Neural cell (in vitro differentiated cells): ENCODE measurements at regions not wholly inside any gene's neighbourhood (a gene's known extent, or its start where the extent isn't known, plus 50 kb on each side); places are given as distances from the start of the nearest gene placed in this dataset.

Source experiments
- H2AFZ ChIP-seq: fragments of 200-600, 300-800 bp; sonication (generic), shearing (Covaris generic); 2 replicates; pipeline ENCODE4 v1.6.0; 2014; ENCODE audit warnings: low read depth, mild to moderate bottlenecking, antibody characterized with exemption, low read length, moderate library complexity
- H3F3A ChIP-seq: fragments of 200-600 bp; shearing (Covaris generic); 2 replicates; pipeline ENCODE4 v1.6.1; 2016; ENCODE audit warnings: mild to moderate bottlenecking, moderate library complexity, mixed read lengths, antibody characterized with exemption, low read length; ENCODE audit not compliant: insufficient read depth, poor library complexity, severe bottlenecking
- H3K27ac ChIP-seq: fragments of 200-600, 300-800 bp; sonication (generic), shearing (Covaris generic); 2 replicates; pipeline ENCODE4 v1.5.1; 2014; ENCODE audit warnings: mild to moderate bottlenecking, low read length, moderate library complexity
- H3K27me3 ChIP-seq: fragments of 300-800, 200-600 bp; sonication (generic), shearing (Covaris generic); 2 replicates; pipeline ENCODE4 v1.6.0; 2014; ENCODE audit warnings: mild to moderate bottlenecking, low read depth, low read length, moderate library complexity; ENCODE audit not compliant: insufficient read depth
- H3K36me3 ChIP-seq: fragments of 300-800, 200-600 bp; sonication (generic), shearing (Covaris generic); 2 replicates; pipeline ENCODE4 v1.5.1; 2014; ENCODE audit warnings: mild to moderate bottlenecking, antibody characterized with exemption, low read length, moderate library complexity; ENCODE audit not compliant: insufficient read depth
- H3K4me2 ChIP-seq: fragments of 300-800, 200-600 bp; sonication (generic), shearing (Covaris generic); 2 replicates; pipeline ENCODE4 v1.6.0; 2014; ENCODE audit warnings: mild to moderate bottlenecking, low read length
- H3K4me3 ChIP-seq: fragments of 300-800, 200-600 bp; sonication (generic), shearing (Covaris generic); 2 replicates; pipeline ENCODE4 v1.5.1; 2014; ENCODE audit warnings: mild to moderate bottlenecking, low read length, moderate library complexity
- H3K79me2 ChIP-seq: fragments of 200-600 bp; shearing (Covaris generic); replicated peaks from 2 replicates; pipeline ENCODE4 v1.6.0; 2014; ENCODE audit warnings: mild to moderate bottlenecking, low read length, moderate library complexity; ENCODE audit not compliant: insufficient read depth
- H3K9ac ChIP-seq: fragments of 300-800, 200-600 bp; sonication (generic), shearing (Covaris generic); 2 replicates; pipeline ENCODE4 v1.6.1; 2016; ENCODE audit warnings: mild to moderate bottlenecking, low read length, mixed read lengths
- H3K9me2 ChIP-seq: fragments of 200-600 bp; shearing (Covaris generic); 2 replicates; pipeline ENCODE4 v1.6.1; 2016; ENCODE audit warnings: mild to moderate bottlenecking, low read length, mixed read lengths; ENCODE audit not compliant: insufficient read depth
- H3K9me3 ChIP-seq: fragments of 200-600, 300-800 bp; sonication (generic), shearing (Covaris generic); 2 replicates; pipeline ENCODE4 v1.6.1; 2016; ENCODE audit warnings: mild to moderate bottlenecking, mixed run types, low read length, moderate library complexity, mixed read lengths
- H4K20me1 ChIP-seq: fragments of 200-600 bp; shearing (Covaris generic); 2 replicates; pipeline ENCODE4 v1.6.1; 2016; ENCODE audit warnings: mild to moderate bottlenecking, mixed run types; ENCODE audit not compliant: insufficient read depth
- EP300 ChIP-seq: fragments of 450-650 bp; conservative IDR thresholded peaks from 2 replicates; pipeline ENCODE4 v1.6.1; 2014; ENCODE audit warnings: antibody characterized with exemption, mild to moderate bottlenecking, moderate library complexity; ENCODE audit not compliant: poor library complexity, severe bottlenecking
- EZH2 ChIP-seq: fragments of 200-600, 300-800 bp; shearing (Covaris generic), sonication (generic); IDR thresholded peaks from 2 replicates; pipeline ENCODE4 v1.6.1; 2014; ENCODE audit warnings: antibody characterized with exemption, low read length, borderline replicate concordance, mild to moderate bottlenecking; ENCODE audit not compliant: insufficient read depth, poor library complexity, severe bottlenecking
- MXI1 ChIP-seq: fragments of 450-650 bp; conservative IDR thresholded peaks from 2 replicates; pipeline ENCODE4 v1.6.1; 2014; ENCODE audit warnings: antibody characterized with exemption, mild to moderate bottlenecking; ENCODE audit not compliant: poor library complexity, severe bottlenecking
- POLR2AphosphoS5 ChIP-seq: IDR thresholded peaks from 2 replicates; pipeline ENCODE4 v1.6.1; 2012
- RAD21 ChIP-seq: fragments of 450-650 bp; conservative IDR thresholded peaks from 2 replicates; pipeline ENCODE4 v1.6.1; 2014; ENCODE audit warnings: antibody characterized with exemption, mild to moderate bottlenecking, moderate library complexity
- SMC3 ChIP-seq: fragments of 450-650 bp; conservative IDR thresholded peaks from 2 replicates; pipeline ENCODE4 v1.6.1; 2014; ENCODE audit warnings: antibody characterized with exemption, mild to moderate bottlenecking, moderate library complexity; ENCODE audit not compliant: poor library complexity
- TAF1 ChIP-seq: IDR thresholded peaks from 2 replicates; pipeline ENCODE4 v1.6.1; 2012; ENCODE audit warnings: low read depth
- TF ChIP-seq, protein P1 (sequence below): fragments of 450-650 bp; IDR thresholded peaks from 2 replicates; pipeline ENCODE4 v1.5.1; 2014; ENCODE audit warnings: antibody characterized with exemption, mild to moderate bottlenecking, moderate library complexity; ENCODE audit not compliant: poor library complexity, severe bottlenecking
- TF ChIP-seq, protein P2 (sequence below): IDR thresholded peaks from 2 replicates; pipeline ENCODE4 v1.6.1; 2012; ENCODE audit warnings: borderline replicate concordance

- H3K9me2 ChIP-seq: no peaks in the 10 kb centered on the region
- H3K9me3 ChIP-seq: no peaks in the 10 kb centered on the region
- H3K27me3 ChIP-seq: no peaks in the 10 kb centered on the region
- no peaks in the 10 kb centered on the region for H3K79me2 ChIP-seq
- H4K20me1 ChIP-seq: no peaks in the 10 kb centered on the region
- TF ChIP-seq MXI1: no peak
- TF ChIP-seq EZH2: no peak
- TF ChIP-seq, protein P1, sequence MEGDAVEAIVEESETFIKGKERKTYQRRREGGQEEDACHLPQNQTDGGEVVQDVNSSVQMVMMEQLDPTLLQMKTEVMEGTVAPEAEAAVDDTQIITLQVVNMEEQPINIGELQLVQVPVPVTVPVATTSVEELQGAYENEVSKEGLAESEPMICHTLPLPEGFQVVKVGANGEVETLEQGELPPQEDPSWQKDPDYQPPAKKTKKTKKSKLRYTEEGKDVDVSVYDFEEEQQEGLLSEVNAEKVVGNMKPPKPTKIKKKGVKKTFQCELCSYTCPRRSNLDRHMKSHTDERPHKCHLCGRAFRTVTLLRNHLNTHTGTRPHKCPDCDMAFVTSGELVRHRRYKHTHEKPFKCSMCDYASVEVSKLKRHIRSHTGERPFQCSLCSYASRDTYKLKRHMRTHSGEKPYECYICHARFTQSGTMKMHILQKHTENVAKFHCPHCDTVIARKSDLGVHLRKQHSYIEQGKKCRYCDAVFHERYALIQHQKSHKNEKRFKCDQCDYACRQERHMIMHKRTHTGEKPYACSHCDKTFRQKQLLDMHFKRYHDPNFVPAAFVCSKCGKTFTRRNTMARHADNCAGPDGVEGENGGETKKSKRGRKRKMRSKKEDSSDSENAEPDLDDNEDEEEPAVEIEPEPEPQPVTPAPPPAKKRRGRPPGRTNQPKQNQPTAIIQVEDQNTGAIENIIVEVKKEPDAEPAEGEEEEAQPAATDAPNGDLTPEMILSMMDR: no peak
- no peak for TF ChIP-seq RAD21
- TF ChIP-seq SMC3: no peak
- TF ChIP-seq, protein P2, sequence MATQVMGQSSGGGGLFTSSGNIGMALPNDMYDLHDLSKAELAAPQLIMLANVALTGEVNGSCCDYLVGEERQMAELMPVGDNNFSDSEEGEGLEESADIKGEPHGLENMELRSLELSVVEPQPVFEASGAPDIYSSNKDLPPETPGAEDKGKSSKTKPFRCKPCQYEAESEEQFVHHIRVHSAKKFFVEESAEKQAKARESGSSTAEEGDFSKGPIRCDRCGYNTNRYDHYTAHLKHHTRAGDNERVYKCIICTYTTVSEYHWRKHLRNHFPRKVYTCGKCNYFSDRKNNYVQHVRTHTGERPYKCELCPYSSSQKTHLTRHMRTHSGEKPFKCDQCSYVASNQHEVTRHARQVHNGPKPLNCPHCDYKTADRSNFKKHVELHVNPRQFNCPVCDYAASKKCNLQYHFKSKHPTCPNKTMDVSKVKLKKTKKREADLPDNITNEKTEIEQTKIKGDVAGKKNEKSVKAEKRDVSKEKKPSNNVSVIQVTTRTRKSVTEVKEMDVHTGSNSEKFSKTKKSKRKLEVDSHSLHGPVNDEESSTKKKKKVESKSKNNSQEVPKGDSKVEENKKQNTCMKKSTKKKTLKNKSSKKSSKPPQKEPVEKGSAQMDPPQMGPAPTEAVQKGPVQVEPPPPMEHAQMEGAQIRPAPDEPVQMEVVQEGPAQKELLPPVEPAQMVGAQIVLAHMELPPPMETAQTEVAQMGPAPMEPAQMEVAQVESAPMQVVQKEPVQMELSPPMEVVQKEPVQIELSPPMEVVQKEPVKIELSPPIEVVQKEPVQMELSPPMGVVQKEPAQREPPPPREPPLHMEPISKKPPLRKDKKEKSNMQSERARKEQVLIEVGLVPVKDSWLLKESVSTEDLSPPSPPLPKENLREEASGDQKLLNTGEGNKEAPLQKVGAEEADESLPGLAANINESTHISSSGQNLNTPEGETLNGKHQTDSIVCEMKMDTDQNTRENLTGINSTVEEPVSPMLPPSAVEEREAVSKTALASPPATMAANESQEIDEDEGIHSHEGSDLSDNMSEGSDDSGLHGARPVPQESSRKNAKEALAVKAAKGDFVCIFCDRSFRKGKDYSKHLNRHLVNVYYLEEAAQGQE: no peak
- TF ChIP-seq POLR2AphosphoS5: no peak
- no peak for TF ChIP-seq EP300
- H3K36me3 ChIP-seq: no peaks in the 10 kb centered on the region
- no peaks in the 10 kb centered on the region for H3F3A ChIP-seq
- H3K4me2 ChIP-seq: no peak overlapping the region
- no peak overlapping the region for H2AFZ ChIP-seq
- no peak overlapping the region for H3K9ac ChIP-seq
- H3K4me3 ChIP-seq: no peak overlapping the region
- H3K27ac ChIP-seq: no peak overlapping the region
Measured at GRCh38 chr10:9863559-9864121, 1154.0 kb upstream of the CELF2 start.

DNA sequence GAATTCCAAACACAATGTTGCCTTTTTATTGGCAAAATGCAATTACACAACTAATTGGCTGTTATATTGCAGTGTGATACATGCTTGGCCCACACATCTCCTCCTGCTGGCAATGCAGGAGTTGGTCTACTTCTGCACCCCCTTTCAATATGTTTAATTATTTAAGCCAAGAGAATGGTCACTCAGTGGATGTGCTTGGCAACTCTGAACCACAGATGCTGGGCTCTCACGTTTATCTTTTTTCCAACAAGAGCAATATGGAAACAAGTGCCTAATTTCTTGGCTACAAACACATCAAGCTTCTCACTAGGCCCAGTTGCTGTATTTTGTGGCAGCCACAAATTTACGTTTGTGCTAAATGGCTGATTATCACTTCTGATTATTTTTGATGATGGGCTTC, 1149.2 kb upstream of the CELF2 start:
- no peaks in the 10 kb centered on the region for H3K36me3 ChIP-seq
- no peak overlapping the region for H3K4me3 ChIP-seq
- no peaks in the 10 kb centered on the region for H4K20me1 ChIP-seq
- H3F3A ChIP-seq: no peaks in the 10 kb centered on the region
- H3K27ac ChIP-seq: no peak overlapping the region
- H3K4me2 ChIP-seq: no peak overlapping the region
- no peaks in the 10 kb centered on the region for H3K79me2 ChIP-seq
- no peak overlapping the region for H3K9ac ChIP-seq
- H2AFZ ChIP-seq: no peak overlapping the region
- H3K9me3 ChIP-seq: no peaks in the 10 kb centered on the region
- no peaks in the 10 kb centered on the region for H3K27me3 ChIP-seq
- H3K9me2 ChIP-seq: no peaks in the 10 kb centered on the region
- no peak for TF ChIP-seq MXI1
- no peak for TF ChIP-seq EZH2
- TF ChIP-seq POLR2AphosphoS5: no peak
- TF ChIP-seq RAD21: no peak
- no peak for TF ChIP-seq SMC3
- no peak for TF ChIP-seq TAF1
- no peak for TF ChIP-seq EP300
- TF ChIP-seq, protein P1: no peak
- TF ChIP-seq, protein P2: no peak
